MM.1S (cell line): ENCODE measurements at regions not wholly inside any gene's neighbourhood (a gene's known extent, or its start where the extent isn't known, plus 50 kb on each side); places are given as distances from the start of the nearest gene placed in this dataset.

Experiments
- EZH2 ChIP-seq: fragments of 300-600 bp; sonication (generic); optimal IDR thresholded peaks from 2 replicates; pipeline ENCODE3; 2017; ENCODE audit warnings: low read depth, mild to moderate bottlenecking, antibody characterized with exemption, low read length, mixed read lengths
- EZH2phosphoT487 ChIP-seq: fragments of 300-600 bp; sonication (generic); IDR thresholded peaks from 2 replicates; pipeline ENCODE4 v1.6.1; 2018; ENCODE audit warnings: antibody characterized with exemption, low read length

DNA sequence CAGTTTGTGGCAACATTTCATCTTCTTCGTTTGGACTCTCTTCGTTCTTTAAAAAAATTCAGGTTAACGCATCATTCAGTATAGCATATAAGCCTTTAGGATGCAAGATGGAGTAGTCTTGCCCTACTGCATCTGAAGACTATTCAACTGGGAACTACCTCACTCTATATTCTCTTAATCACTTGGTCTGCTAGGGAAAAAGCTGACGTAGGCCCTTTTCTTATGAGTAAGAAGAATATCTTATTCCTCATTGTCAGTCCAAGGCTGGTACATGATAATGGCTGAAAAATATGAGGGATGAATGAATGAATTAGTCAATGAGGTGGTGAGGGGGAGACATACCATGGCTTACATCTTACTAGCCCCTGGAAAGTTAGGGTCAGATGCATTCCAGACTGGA lies 294.2 kb downstream of the GPATCH2 start:
- TF ChIP-seq EZH2phosphoT487 (no peak), EZH2 (no peak)
